ENCODE measurements at regions not wholly inside any gene's neighbourhood (a gene's known extent, or its start where the extent isn't known, plus 50 kb on each side); places are given as distances from the start of the nearest gene placed in this dataset.

GRCh38 chr7:52211930-52212329 is 823.5 kb upstream of the POM121L12 start:
- TF ChIP-seq POLR2AphosphoS5 (IDR thresholded peaks at IDR 0.05; ENCODE audit: low read depth, low read length) (no peak), POLR2A (IDR thresholded peaks at IDR 0.05; ENCODE audit: low read depth, low read length) (no peak)
